ENCODE measurements at regions not wholly inside any gene's neighbourhood (a gene's known extent, or its start where the extent isn't known, plus 50 kb on each side); places are given as distances from the start of the nearest gene placed in this dataset.

DNA sequence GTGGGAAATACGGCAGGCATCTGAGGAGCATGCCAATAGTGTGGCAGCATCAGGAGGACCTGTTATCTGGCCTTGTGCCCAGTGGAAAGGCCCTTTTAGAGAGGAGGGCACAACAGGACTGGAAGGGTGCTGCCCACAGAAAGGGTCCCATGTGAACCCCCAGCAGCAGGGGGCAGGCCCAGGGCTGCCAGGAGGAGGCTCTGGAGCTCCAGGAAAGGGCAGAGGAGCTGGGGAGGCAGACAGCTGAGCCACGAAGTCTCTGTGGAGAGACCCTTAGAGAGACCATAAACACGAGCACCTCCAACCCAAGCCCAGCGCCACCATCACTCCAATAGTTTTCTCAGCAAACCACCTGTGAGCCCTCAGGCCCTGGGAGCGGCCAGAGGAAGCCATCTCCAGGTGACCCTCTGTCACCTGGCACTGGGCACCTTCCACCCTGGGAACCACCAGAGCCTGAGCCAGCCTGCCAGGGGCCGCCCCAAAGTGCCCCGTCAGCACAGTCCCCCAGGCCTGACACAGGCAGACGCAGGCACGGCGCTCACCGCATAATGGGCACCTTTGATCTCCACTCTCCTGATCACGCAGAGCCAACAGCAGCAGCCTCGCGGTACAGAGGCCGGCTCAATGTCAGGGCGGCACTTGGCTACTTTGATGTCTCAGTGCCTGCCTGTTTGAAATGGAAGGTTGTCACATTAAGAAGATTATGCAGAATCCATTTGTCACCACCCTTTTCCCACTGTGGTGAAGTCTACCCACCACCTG, 162.5 kb upstream of the RAB6C start:
- no peak for DNase-seq (ENCODE audit: low spot score)
- no peak for TF ChIP-seq CTCF (IDR thresholded peaks at IDR 0.05)
- no peak overlapping the region for H3K27ac ChIP-seq
- H3K4me3 ChIP-seq: no peak overlapping the region

DNA sequence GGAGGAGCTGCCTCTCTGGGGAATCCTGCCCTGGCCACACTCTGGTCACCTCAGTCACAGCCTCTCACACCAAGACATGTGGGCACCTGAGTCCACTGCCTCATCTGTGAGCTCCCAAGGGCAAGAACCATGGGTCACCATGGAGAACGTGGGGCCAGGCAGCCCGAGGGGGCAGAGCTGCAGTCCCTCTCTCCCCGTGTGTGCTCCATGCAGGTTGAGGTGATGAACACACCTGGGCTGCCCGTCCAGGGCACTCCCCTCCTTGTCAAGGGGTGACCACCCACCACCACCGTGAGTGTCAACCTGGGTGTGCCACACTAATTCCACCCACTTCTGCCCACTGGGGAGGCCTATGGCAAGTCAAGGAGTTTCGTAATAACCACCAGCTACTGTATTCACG, 159.6 kb upstream of the RAB6C start:
- TF ChIP-seq CTCF (IDR thresholded peaks at IDR 0.05): no peak
- Histone ChIP-seq H3K27ac (no peak overlapping the region), H3K4me3 (no peak overlapping the region)
- no peak for DNase-seq (ENCODE audit: low spot score)

GRCh38 chr2:129820908-129821307, 158.6 kb upstream of the RAB6C start:
- Histone ChIP-seq H3K4me3 (no peak overlapping the region), H3K27ac (no peak overlapping the region)
- DNase-seq (ENCODE audit: low spot score): no peak
- no peak for TF ChIP-seq CTCF (IDR thresholded peaks at IDR 0.05)

DNA sequence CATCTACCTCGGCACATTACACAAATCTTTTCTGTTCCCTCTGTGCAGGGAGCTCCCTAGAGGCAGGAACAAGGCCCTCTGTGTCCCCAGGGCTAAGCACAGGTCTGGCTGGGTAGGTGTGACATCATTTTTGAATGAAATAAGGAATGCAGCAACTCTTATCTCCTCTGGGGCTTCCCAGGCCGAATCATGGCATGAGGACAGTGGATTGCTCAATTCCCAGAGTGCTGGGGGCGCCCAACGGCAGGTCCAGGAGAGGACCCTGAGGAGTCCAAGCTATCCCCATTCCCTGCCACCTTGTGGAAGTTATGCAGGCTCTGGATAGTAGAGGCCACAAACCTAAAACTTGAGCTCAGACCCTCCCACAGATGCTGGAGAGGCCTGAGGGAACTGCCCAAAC, 158.0 kb upstream of the RAB6C start:
- Histone ChIP-seq H3K27ac (no peak overlapping the region), H3K4me3 (no peak overlapping the region)
- TF ChIP-seq CTCF (IDR thresholded peaks at IDR 0.05): no peak
- no peak for DNase-seq (ENCODE audit: low spot score)

GRCh38 chr2:129823044-129823443, 156.4 kb upstream of the RAB6C start:
- no peak overlapping the region for H3K4me3 ChIP-seq
- DNase-seq (ENCODE audit: low spot score): no peak
- TF ChIP-seq CTCF (IDR thresholded peaks at IDR 0.05): no peak
- H3K27ac ChIP-seq: no peak overlapping the region

DNA sequence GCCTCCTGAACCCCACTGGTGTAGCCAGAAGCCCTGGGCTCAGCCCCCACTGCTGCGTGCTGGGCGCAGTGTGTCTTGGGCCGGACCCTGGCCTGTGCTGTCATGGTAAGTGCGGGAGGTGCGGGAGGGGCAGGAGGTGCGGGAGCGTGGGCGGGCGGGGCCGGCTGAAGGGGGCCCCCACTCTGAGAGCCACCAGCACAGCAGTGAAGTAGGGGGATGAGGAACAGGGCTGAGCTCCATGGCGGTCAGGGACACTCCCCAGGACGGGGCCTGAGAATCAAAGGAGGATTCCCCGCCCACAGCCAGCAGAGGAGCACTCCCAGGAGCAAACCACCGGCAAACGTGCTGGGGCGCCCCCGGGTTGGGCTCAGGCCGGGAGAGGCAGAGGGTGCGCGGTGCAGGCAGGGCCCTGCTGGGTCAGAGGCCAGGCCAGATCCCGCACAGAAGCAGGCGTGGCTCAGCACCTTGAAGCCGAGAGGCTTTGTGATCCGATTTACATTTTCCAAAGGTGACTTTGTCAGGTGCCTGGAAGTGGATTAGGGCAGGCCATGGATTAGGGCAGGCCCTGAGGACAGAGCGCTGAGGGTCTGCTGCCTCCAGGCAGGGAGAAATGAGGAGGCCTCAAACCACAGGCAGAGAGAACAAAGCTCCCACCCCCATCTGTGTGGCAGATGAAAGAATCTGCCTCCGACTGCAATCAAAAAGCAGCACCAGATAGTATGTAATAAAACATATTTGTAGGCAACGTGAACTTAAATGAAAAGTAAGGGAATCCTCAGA, 152.0 kb upstream of the RAB6C start:
- DNase-seq (ENCODE audit: low spot score): no peak
- TF ChIP-seq CTCF (IDR thresholded peaks at IDR 0.05): no peak
- no peak overlapping the region for H3K4me3 ChIP-seq
- H3K27ac ChIP-seq: no peak overlapping the region

GRCh38 chr2:129828792-129829191, 150.7 kb upstream of the RAB6C start:
- H3K27ac ChIP-seq: no peak overlapping the region
- no peak overlapping the region for H3K4me3 ChIP-seq
- no peak for TF ChIP-seq CTCF (IDR thresholded peaks at IDR 0.05)
- no peak for DNase-seq (ENCODE audit: low spot score)

All from coronary artery (tissue), 2 donors.